ENCODE measurements at regions not wholly inside any gene's neighbourhood (a gene's known extent, or its start where the extent isn't known, plus 50 kb on each side); places are given as distances from the start of the nearest gene placed in this dataset.

GRCh38 chr12:126390969-126391566 lies 1325.8 kb downstream of the AACS start:
- no peaks in the 10 kb centered on the region for H3K36me3 ChIP-seq (ENCODE audit: insufficient read depth, low read length)
- H4K20me1 ChIP-seq (ENCODE audit: insufficient read depth), result no peaks in the 10 kb centered on the region
- H3K9ac ChIP-seq (ENCODE audit: low read length), result no peak overlapping the region
- no peak overlapping the region for H2AFZ ChIP-seq (ENCODE audit: low read depth, low read length)
- H3F3A ChIP-seq (ENCODE audit: insufficient read depth, low read length, poor library complexity, severe bottlenecking), result no peaks in the 10 kb centered on the region
- H3K79me2 ChIP-seq (replicated peaks; ENCODE audit: insufficient read depth, low read length), result no peaks in the 10 kb centered on the region
- H3K9me3 ChIP-seq (ENCODE audit: low read length), result no peaks in the 10 kb centered on the region
- H3K9me2 ChIP-seq (ENCODE audit: insufficient read depth, low read length), result no peaks in the 10 kb centered on the region
- TF ChIP-seq POLR2AphosphoS5 (IDR thresholded peaks at IDR 0.05) (no peak), EP300 (conservative IDR thresholded peaks at IDR 0.05; ENCODE audit: poor library complexity, severe bottlenecking) (no peak), MXI1 (conservative IDR thresholded peaks at IDR 0.05; ENCODE audit: poor library complexity, severe bottlenecking) (no peak)
- H3K4me3 ChIP-seq (ENCODE audit: low read length), result no peak overlapping the region
- no peak overlapping the region for H3K4me2 ChIP-seq (ENCODE audit: low read length)
- no peaks in the 10 kb centered on the region for H3K27me3 ChIP-seq (ENCODE audit: insufficient read depth, low read depth, low read length)
- H3K27ac ChIP-seq (ENCODE audit: low read length), result no peak overlapping the region

GRCh38 chr12:126396536-126396935 lies 1331.3 kb downstream of the AACS start:
- Histone ChIP-seq H3K9me2 (ENCODE audit: insufficient read depth, low read length) (no peaks in the 10 kb centered on the region), H3K4me2 (ENCODE audit: low read length) (no peak overlapping the region)
- TF ChIP-seq, protein P1, sequence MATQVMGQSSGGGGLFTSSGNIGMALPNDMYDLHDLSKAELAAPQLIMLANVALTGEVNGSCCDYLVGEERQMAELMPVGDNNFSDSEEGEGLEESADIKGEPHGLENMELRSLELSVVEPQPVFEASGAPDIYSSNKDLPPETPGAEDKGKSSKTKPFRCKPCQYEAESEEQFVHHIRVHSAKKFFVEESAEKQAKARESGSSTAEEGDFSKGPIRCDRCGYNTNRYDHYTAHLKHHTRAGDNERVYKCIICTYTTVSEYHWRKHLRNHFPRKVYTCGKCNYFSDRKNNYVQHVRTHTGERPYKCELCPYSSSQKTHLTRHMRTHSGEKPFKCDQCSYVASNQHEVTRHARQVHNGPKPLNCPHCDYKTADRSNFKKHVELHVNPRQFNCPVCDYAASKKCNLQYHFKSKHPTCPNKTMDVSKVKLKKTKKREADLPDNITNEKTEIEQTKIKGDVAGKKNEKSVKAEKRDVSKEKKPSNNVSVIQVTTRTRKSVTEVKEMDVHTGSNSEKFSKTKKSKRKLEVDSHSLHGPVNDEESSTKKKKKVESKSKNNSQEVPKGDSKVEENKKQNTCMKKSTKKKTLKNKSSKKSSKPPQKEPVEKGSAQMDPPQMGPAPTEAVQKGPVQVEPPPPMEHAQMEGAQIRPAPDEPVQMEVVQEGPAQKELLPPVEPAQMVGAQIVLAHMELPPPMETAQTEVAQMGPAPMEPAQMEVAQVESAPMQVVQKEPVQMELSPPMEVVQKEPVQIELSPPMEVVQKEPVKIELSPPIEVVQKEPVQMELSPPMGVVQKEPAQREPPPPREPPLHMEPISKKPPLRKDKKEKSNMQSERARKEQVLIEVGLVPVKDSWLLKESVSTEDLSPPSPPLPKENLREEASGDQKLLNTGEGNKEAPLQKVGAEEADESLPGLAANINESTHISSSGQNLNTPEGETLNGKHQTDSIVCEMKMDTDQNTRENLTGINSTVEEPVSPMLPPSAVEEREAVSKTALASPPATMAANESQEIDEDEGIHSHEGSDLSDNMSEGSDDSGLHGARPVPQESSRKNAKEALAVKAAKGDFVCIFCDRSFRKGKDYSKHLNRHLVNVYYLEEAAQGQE (IDR thresholded peaks at IDR 0.05; ENCODE audit: borderline replicate concordance), result no peak
- TF ChIP-seq EZH2 (IDR thresholded peaks at IDR 0.05; ENCODE audit: borderline replicate concordance, insufficient read depth, low read length, poor library complexity, severe bottlenecking) (no peak), MXI1 (conservative IDR thresholded peaks at IDR 0.05; ENCODE audit: poor library complexity, severe bottlenecking) (no peak), TAF1 (IDR thresholded peaks at IDR 0.05; ENCODE audit: low read depth) (no peak), EP300 (conservative IDR thresholded peaks at IDR 0.05; ENCODE audit: poor library complexity, severe bottlenecking) (no peak), SMC3 (conservative IDR thresholded peaks at IDR 0.05; ENCODE audit: poor library complexity) (no peak), RAD21 (conservative IDR thresholded peaks at IDR 0.05) (no peak), POLR2AphosphoS5 (IDR thresholded peaks at IDR 0.05) (no peak)
- TF ChIP-seq, protein P2, sequence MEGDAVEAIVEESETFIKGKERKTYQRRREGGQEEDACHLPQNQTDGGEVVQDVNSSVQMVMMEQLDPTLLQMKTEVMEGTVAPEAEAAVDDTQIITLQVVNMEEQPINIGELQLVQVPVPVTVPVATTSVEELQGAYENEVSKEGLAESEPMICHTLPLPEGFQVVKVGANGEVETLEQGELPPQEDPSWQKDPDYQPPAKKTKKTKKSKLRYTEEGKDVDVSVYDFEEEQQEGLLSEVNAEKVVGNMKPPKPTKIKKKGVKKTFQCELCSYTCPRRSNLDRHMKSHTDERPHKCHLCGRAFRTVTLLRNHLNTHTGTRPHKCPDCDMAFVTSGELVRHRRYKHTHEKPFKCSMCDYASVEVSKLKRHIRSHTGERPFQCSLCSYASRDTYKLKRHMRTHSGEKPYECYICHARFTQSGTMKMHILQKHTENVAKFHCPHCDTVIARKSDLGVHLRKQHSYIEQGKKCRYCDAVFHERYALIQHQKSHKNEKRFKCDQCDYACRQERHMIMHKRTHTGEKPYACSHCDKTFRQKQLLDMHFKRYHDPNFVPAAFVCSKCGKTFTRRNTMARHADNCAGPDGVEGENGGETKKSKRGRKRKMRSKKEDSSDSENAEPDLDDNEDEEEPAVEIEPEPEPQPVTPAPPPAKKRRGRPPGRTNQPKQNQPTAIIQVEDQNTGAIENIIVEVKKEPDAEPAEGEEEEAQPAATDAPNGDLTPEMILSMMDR (IDR thresholded peaks at IDR 0.05; ENCODE audit: poor library complexity, severe bottlenecking), result no peak

More at GRCh38 chr12:126396536-126396935, 1331.3 kb downstream of the AACS start:
- H3K36me3 ChIP-seq (ENCODE audit: insufficient read depth, low read length), result no peaks in the 10 kb centered on the region
- no peaks in the 10 kb centered on the region for H4K20me1 ChIP-seq (ENCODE audit: insufficient read depth)
- H3F3A ChIP-seq (ENCODE audit: insufficient read depth, low read length, poor library complexity, severe bottlenecking), result no peaks in the 10 kb centered on the region
- no peak overlapping the region for H3K4me3 ChIP-seq (ENCODE audit: low read length)
- H3K27ac ChIP-seq (ENCODE audit: low read length), result peak overlapping the region; percentile 64
- no peaks in the 10 kb centered on the region for H3K79me2 ChIP-seq (replicated peaks; ENCODE audit: insufficient read depth, low read length)
- H3K9ac ChIP-seq (ENCODE audit: low read length), result no peak overlapping the region
- H2AFZ ChIP-seq (ENCODE audit: low read depth, low read length), result no peak overlapping the region
- H3K9me3 ChIP-seq (ENCODE audit: low read length), result no peaks in the 10 kb centered on the region
- H3K27me3 ChIP-seq (ENCODE audit: insufficient read depth, low read depth, low read length), result no peaks in the 10 kb centered on the region
